ENCODE measurements at regions not wholly inside any gene's neighbourhood (a gene's known extent, or its start where the extent isn't known, plus 50 kb on each side); places are given as distances from the start of the nearest gene placed in this dataset.

GRCh38 chr2:224287531-224287930 lies 114.4 kb downstream of the FAM124B start:
- Mint-ChIP-seq H3K27ac (no peak overlapping the region), H3K9me3 (no peaks in the 10 kb centered on the region), H3K4me3 (no peak overlapping the region), H3K4me1 (peaks cover 5% of the 10 kb centered on the region), H3K27me3 (ENCODE audit: low read depth) (peaks cover 4% of the 10 kb centered on the region), H3K36me3 (no peaks in the 10 kb centered on the region)
- DNase-seq (ENCODE audit: low spot score in 2 of 2, unreplicated experiment in 2 of 2) = no peak
- TF ChIP-seq CTCF (IDR thresholded peaks at IDR 0.05; ENCODE audit: unreplicated experiment) = no peak

DNA sequence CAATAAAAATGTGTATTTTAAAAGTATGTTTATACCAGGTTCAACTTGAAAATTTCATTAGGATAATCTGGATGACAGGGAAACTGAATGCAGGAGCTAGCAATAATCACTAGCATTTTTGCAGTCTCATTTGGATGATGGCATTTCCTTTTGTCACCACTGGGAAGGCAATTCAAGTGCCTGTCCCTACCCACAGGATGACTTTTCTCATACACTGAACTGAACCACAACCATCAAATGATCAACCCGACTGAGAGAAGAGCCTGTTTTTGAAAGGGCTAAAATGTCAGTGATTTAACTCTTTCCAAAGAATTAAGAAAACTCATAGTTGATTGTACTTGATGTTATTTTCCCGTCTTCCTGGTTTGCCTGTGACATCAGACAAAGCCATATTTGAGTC lies 115.0 kb downstream of the FAM124B start:
- no peak for TF ChIP-seq CTCF (IDR thresholded peaks at IDR 0.05; ENCODE audit: unreplicated experiment)
- no peak for DNase-seq (ENCODE audit: low spot score in 2 of 2, unreplicated experiment in 2 of 2)
- Mint-ChIP-seq H3K4me3 (no peak overlapping the region), H3K27me3 (ENCODE audit: low read depth) (peaks cover 4% of the 10 kb centered on the region), H3K27ac (no peak overlapping the region), H3K4me1 (peaks cover 5% of the 10 kb centered on the region), H3K36me3 (no peaks in the 10 kb centered on the region), H3K9me3 (no peaks in the 10 kb centered on the region)

DNA sequence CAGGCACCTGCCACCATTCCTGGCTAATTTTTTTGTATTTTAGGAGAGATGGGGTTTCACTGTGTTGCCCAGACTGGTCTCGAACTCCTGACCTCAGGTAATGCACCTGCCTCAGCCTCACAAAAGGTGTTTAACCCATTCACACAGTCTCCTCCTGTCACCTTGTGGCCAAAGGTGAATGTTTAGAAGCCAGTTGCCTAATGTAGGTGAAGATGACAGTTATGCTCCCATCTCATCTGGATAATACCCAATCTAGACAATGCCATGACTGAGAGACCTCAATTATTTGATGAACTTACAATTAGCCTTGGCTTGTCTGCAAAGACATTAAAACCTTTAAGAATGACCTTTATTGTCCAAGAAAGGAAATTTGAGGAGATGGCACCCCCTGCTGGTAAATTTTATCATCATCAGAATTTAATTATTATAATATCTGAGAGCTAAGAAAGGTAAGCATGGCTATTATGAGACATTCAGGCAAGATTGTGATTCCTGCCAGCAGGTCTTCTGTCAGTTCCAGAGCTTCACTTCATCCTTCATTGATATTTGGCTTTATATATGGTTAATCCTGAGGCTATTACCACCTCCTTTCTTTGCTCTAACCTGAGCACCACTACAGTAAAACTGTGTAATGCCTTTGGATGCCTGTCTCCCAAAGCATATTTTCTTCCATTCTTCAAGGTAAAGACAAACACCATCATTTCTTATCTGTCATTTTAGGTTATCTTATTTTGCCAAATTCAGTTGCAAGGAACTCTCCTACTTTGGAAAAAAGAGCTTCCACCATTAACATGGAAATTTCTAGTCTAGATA lies 117.6 kb downstream of the FAM124B start:
- Mint-ChIP-seq H3K4me1 (peaks cover 5% of the 10 kb centered on the region), H3K27ac (no peak overlapping the region), H3K36me3 (no peaks in the 10 kb centered on the region), H3K4me3 (no peak overlapping the region), H3K27me3 (ENCODE audit: low read depth) (peaks cover 4% of the 10 kb centered on the region), H3K9me3 (no peaks in the 10 kb centered on the region)
- no peak for DNase-seq (ENCODE audit: low spot score in 2 of 2, unreplicated experiment in 2 of 2)
- peak; percentile 89 for TF ChIP-seq CTCF (IDR thresholded peaks at IDR 0.05; ENCODE audit: unreplicated experiment)

- peaks cover 4% of the 10 kb centered on the region for H3K27me3 Mint-ChIP-seq (ENCODE audit: low read depth)
- no peak for TF ChIP-seq CTCF (IDR thresholded peaks at IDR 0.05; ENCODE audit: unreplicated experiment)
- H3K9me3 Mint-ChIP-seq = no peaks in the 10 kb centered on the region
- no peak for DNase-seq (ENCODE audit: low spot score in 2 of 2, unreplicated experiment in 2 of 2)
- H3K4me1 Mint-ChIP-seq = peaks cover 5% of the 10 kb centered on the region
- H3K27ac Mint-ChIP-seq = no peak overlapping the region
- no peaks in the 10 kb centered on the region for H3K36me3 Mint-ChIP-seq
- no peak overlapping the region for H3K4me3 Mint-ChIP-seq
Observed at GRCh38 chr2:224283466-224283965, 118.4 kb downstream of the FAM124B start.

GRCh38 chr2:224281374-224281773 lies 120.5 kb downstream of the FAM124B start:
- Mint-ChIP-seq H3K27ac (no peak overlapping the region), H3K36me3 (no peaks in the 10 kb centered on the region), H3K4me1 (peaks cover 5% of the 10 kb centered on the region), H3K27me3 (ENCODE audit: low read depth) (peaks cover 4% of the 10 kb centered on the region), H3K4me3 (no peak overlapping the region), H3K9me3 (no peaks in the 10 kb centered on the region)
- TF ChIP-seq CTCF (IDR thresholded peaks at IDR 0.05; ENCODE audit: unreplicated experiment) = no peak
- no peak for DNase-seq (ENCODE audit: low spot score in 2 of 2, unreplicated experiment in 2 of 2)
